Neural cell (in vitro differentiated cells): ENCODE measurements at regions not wholly inside any gene's neighbourhood (a gene's known extent, or its start where the extent isn't known, plus 50 kb on each side); places are given as distances from the start of the nearest gene placed in this dataset.

ENCODE experiments used
- H2AFZ ChIP-seq: fragments of 200-600, 300-800 bp; sonication (generic), shearing (Covaris generic); 2 replicates; pipeline ENCODE4 v1.6.0; 2014; ENCODE audit warnings: low read depth, mild to moderate bottlenecking, antibody characterized with exemption, low read length, moderate library complexity
- H3F3A ChIP-seq: fragments of 200-600 bp; shearing (Covaris generic); 2 replicates; pipeline ENCODE4 v1.6.1; 2016; ENCODE audit warnings: mild to moderate bottlenecking, moderate library complexity, mixed read lengths, antibody characterized with exemption, low read length; ENCODE audit not compliant: insufficient read depth, poor library complexity, severe bottlenecking
- H3K27ac ChIP-seq: fragments of 200-600, 300-800 bp; sonication (generic), shearing (Covaris generic); 2 replicates; pipeline ENCODE4 v1.5.1; 2014; ENCODE audit warnings: mild to moderate bottlenecking, low read length, moderate library complexity
- H3K27me3 ChIP-seq: fragments of 300-800, 200-600 bp; sonication (generic), shearing (Covaris generic); 2 replicates; pipeline ENCODE4 v1.6.0; 2014; ENCODE audit warnings: mild to moderate bottlenecking, low read depth, low read length, moderate library complexity; ENCODE audit not compliant: insufficient read depth
- H3K36me3 ChIP-seq: fragments of 300-800, 200-600 bp; sonication (generic), shearing (Covaris generic); 2 replicates; pipeline ENCODE4 v1.5.1; 2014; ENCODE audit warnings: mild to moderate bottlenecking, antibody characterized with exemption, low read length, moderate library complexity; ENCODE audit not compliant: insufficient read depth
- H3K4me2 ChIP-seq: fragments of 300-800, 200-600 bp; sonication (generic), shearing (Covaris generic); 2 replicates; pipeline ENCODE4 v1.6.0; 2014; ENCODE audit warnings: mild to moderate bottlenecking, low read length
- H3K4me3 ChIP-seq: fragments of 300-800, 200-600 bp; sonication (generic), shearing (Covaris generic); 2 replicates; pipeline ENCODE4 v1.5.1; 2014; ENCODE audit warnings: mild to moderate bottlenecking, low read length, moderate library complexity
- H3K79me2 ChIP-seq: fragments of 200-600 bp; shearing (Covaris generic); replicated peaks from 2 replicates; pipeline ENCODE4 v1.6.0; 2014; ENCODE audit warnings: mild to moderate bottlenecking, low read length, moderate library complexity; ENCODE audit not compliant: insufficient read depth
- H3K9ac ChIP-seq: fragments of 300-800, 200-600 bp; sonication (generic), shearing (Covaris generic); 2 replicates; pipeline ENCODE4 v1.6.1; 2016; ENCODE audit warnings: mild to moderate bottlenecking, low read length, mixed read lengths
- H3K9me2 ChIP-seq: fragments of 200-600 bp; shearing (Covaris generic); 2 replicates; pipeline ENCODE4 v1.6.1; 2016; ENCODE audit warnings: mild to moderate bottlenecking, low read length, mixed read lengths; ENCODE audit not compliant: insufficient read depth
- H3K9me3 ChIP-seq: fragments of 200-600, 300-800 bp; sonication (generic), shearing (Covaris generic); 2 replicates; pipeline ENCODE4 v1.6.1; 2016; ENCODE audit warnings: mild to moderate bottlenecking, mixed run types, low read length, moderate library complexity, mixed read lengths
- H4K20me1 ChIP-seq: fragments of 200-600 bp; shearing (Covaris generic); 2 replicates; pipeline ENCODE4 v1.6.1; 2016; ENCODE audit warnings: mild to moderate bottlenecking, mixed run types; ENCODE audit not compliant: insufficient read depth
- CTCF ChIP-seq: fragments of 450-650 bp; IDR thresholded peaks from 2 replicates; pipeline ENCODE4 v1.5.1; 2014; ENCODE audit warnings: antibody characterized with exemption, mild to moderate bottlenecking, moderate library complexity; ENCODE audit not compliant: poor library complexity, severe bottlenecking
- EP300 ChIP-seq: fragments of 450-650 bp; conservative IDR thresholded peaks from 2 replicates; pipeline ENCODE4 v1.6.1; 2014; ENCODE audit warnings: antibody characterized with exemption, mild to moderate bottlenecking, moderate library complexity; ENCODE audit not compliant: poor library complexity, severe bottlenecking
- EZH2 ChIP-seq: fragments of 200-600, 300-800 bp; shearing (Covaris generic), sonication (generic); IDR thresholded peaks from 2 replicates; pipeline ENCODE4 v1.6.1; 2014; ENCODE audit warnings: antibody characterized with exemption, low read length, borderline replicate concordance, mild to moderate bottlenecking; ENCODE audit not compliant: insufficient read depth, poor library complexity, severe bottlenecking
- MXI1 ChIP-seq: fragments of 450-650 bp; conservative IDR thresholded peaks from 2 replicates; pipeline ENCODE4 v1.6.1; 2014; ENCODE audit warnings: antibody characterized with exemption, mild to moderate bottlenecking; ENCODE audit not compliant: poor library complexity, severe bottlenecking
- POLR2AphosphoS5 ChIP-seq: IDR thresholded peaks from 2 replicates; pipeline ENCODE4 v1.6.1; 2012
- RAD21 ChIP-seq: fragments of 450-650 bp; conservative IDR thresholded peaks from 2 replicates; pipeline ENCODE4 v1.6.1; 2014; ENCODE audit warnings: antibody characterized with exemption, mild to moderate bottlenecking, moderate library complexity
- REST ChIP-seq: IDR thresholded peaks from 2 replicates; pipeline ENCODE4 v1.6.1; 2012; ENCODE audit warnings: borderline replicate concordance
- SMC3 ChIP-seq: fragments of 450-650 bp; conservative IDR thresholded peaks from 2 replicates; pipeline ENCODE4 v1.6.1; 2014; ENCODE audit warnings: antibody characterized with exemption, mild to moderate bottlenecking, moderate library complexity; ENCODE audit not compliant: poor library complexity
- TAF1 ChIP-seq: IDR thresholded peaks from 2 replicates; pipeline ENCODE4 v1.6.1; 2012; ENCODE audit warnings: low read depth

GRCh38 chr21:43345746-43346409 is 81.1 kb downstream of the SIK1 start:
- no peaks in the 10 kb centered on the region for H3K9me2 ChIP-seq
- H3F3A ChIP-seq = no peaks in the 10 kb centered on the region
- H3K79me2 ChIP-seq = no peaks in the 10 kb centered on the region
- H4K20me1 ChIP-seq = no peaks in the 10 kb centered on the region
- no peaks in the 10 kb centered on the region for H3K9me3 ChIP-seq
- no peak overlapping the region for H3K4me3 ChIP-seq
- no peaks in the 10 kb centered on the region for H3K27me3 ChIP-seq
- no peak overlapping the region for H2AFZ ChIP-seq
- no peaks in the 10 kb centered on the region for H3K36me3 ChIP-seq
- H3K27ac ChIP-seq = no peak overlapping the region
- TF ChIP-seq EP300 (no peak), REST (no peak), TAF1 (no peak), RAD21 (no peak), CTCF (no peak), SMC3 (no peak), MXI1 (no peak), POLR2AphosphoS5 (no peak), EZH2 (no peak)
- H3K4me2 ChIP-seq = no peak overlapping the region
- no peak overlapping the region for H3K9ac ChIP-seq

- Histone ChIP-seq H3K9me3 (no peaks in the 10 kb centered on the region), H3F3A (no peaks in the 10 kb centered on the region), H3K4me3 (no peak overlapping the region), H3K79me2 (no peaks in the 10 kb centered on the region), H3K4me2 (no peak overlapping the region), H3K27me3 (no peaks in the 10 kb centered on the region), H4K20me1 (no peaks in the 10 kb centered on the region), H3K9me2 (no peaks in the 10 kb centered on the region), H3K36me3 (no peaks in the 10 kb centered on the region), H3K27ac (no peak overlapping the region), H3K9ac (no peak overlapping the region), H2AFZ (no peak overlapping the region)
- TF ChIP-seq CTCF = no peak
- TF ChIP-seq RAD21 = no peak
- TF ChIP-seq REST = no peak
- no peak for TF ChIP-seq POLR2AphosphoS5
- no peak for TF ChIP-seq EP300
- no peak for TF ChIP-seq SMC3
- TF ChIP-seq MXI1 = no peak
- TF ChIP-seq EZH2 = no peak
- no peak for TF ChIP-seq TAF1
These were observed 81.7 kb downstream of the SIK1 start for GRCh38 chr21:43345046-43345745.
